GM13976 (cell line): ENCODE measurements at regions not wholly inside any gene's neighbourhood (a gene's known extent, or its start where the extent isn't known, plus 50 kb on each side); places are given as distances from the start of the nearest gene placed in this dataset.

Experiments
- DNase-seq: peaks from one replicate; pipeline ENCODE4 v3.0.0; 2012; ENCODE audit warnings: low spot score
- in situ Hi-C: fragments of 300-500 bp; cut with MboI; formaldehyde crosslinking; loops from one replicate; pipeline ENCODE4 v1.12.0; 2022; ENCODE audit warnings: low sequenced_read_pairs, mixed read lengths, inconsistent platforms; ENCODE audit not compliant: unreplicated experiment
- TF ChIP-seq, protein P1 (sequence below): IDR thresholded peaks from 2 replicates; pipeline ENCODE4 v1.5.1; 2012; ENCODE audit warnings: borderline replicate concordance, mild to moderate bottlenecking; ENCODE audit not compliant: insufficient read depth; ENCODE audit errors: extremely low read depth, missing control alignments, control extremely low read depth

GRCh38 chr1:30619619-30620018 is 103.8 kb downstream of the MATN1 start:
- in situ Hi-C loops: no loop called here
- TF ChIP-seq, protein P1, sequence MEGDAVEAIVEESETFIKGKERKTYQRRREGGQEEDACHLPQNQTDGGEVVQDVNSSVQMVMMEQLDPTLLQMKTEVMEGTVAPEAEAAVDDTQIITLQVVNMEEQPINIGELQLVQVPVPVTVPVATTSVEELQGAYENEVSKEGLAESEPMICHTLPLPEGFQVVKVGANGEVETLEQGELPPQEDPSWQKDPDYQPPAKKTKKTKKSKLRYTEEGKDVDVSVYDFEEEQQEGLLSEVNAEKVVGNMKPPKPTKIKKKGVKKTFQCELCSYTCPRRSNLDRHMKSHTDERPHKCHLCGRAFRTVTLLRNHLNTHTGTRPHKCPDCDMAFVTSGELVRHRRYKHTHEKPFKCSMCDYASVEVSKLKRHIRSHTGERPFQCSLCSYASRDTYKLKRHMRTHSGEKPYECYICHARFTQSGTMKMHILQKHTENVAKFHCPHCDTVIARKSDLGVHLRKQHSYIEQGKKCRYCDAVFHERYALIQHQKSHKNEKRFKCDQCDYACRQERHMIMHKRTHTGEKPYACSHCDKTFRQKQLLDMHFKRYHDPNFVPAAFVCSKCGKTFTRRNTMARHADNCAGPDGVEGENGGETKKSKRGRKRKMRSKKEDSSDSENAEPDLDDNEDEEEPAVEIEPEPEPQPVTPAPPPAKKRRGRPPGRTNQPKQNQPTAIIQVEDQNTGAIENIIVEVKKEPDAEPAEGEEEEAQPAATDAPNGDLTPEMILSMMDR: no peak
- DNase-seq: no peak

GRCh38 chr1:30618335-30618747 is 105.0 kb downstream of the MATN1 start:
- TF ChIP-seq, protein P1: no peak
- no peak for DNase-seq
- in situ Hi-C loops: no loop called here

DNA sequence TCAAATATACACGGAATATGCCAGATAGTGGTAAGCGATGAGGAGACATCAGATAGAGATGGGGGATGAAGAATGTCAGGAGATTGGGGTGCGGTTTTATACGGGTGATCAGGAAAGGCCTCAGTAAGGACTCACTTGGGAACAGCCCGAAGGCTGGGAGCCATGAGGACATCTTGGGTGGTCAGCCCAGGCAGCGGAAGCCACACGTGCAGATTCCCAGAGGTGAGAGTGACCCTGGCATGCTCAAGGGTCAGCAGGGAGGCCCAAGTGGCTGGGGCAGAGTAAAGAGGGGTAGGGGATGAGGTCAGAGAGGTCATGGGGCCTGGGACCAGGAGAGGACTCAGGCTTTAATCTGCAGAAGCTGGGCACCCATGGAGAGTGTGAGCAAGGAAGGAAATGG is 106.6 kb downstream of the MATN1 start:
- in situ Hi-C loops: no loop called here
- no peak for DNase-seq
- TF ChIP-seq, protein P1: no peak

DNA sequence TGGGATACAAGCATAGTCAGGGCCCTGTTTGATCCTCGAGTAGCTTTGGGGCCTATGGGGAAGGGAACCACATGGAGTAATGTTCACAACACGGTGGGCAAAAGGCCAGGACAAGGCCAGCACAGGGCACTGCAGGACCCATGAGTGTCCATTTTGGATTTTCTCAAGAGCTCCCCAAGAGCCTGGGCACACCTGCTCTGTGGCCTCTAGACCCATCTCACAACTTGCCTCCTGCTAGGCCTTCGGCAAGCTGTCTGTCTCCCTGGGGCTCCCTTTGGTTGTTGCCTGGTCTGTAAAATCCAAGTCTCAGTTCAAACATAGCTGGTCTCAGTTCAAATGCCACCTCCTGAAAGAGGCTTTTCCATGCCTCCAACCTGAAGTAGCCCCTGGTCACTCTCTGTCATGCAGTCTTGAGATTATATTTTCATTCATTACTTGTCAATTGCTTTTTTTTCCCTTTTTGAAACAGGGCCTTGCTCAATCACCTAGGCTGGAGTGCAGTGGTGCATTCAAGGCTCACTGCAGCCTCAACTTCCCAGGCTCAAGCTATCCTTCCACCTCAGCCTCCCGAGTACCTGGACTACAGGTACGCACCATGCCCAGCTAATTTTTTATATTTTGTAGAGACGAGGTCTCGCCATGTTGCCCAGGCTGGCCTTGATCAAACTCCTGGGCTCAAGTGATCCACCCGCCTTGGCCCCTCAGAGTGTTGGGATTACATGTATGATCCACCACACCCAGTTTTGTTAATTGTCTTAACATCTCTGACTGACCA is 107.4 kb downstream of the MATN1 start:
- TF ChIP-seq, protein P1: no peak
- in situ Hi-C loops: no loop called here
- no peak for DNase-seq

DNA sequence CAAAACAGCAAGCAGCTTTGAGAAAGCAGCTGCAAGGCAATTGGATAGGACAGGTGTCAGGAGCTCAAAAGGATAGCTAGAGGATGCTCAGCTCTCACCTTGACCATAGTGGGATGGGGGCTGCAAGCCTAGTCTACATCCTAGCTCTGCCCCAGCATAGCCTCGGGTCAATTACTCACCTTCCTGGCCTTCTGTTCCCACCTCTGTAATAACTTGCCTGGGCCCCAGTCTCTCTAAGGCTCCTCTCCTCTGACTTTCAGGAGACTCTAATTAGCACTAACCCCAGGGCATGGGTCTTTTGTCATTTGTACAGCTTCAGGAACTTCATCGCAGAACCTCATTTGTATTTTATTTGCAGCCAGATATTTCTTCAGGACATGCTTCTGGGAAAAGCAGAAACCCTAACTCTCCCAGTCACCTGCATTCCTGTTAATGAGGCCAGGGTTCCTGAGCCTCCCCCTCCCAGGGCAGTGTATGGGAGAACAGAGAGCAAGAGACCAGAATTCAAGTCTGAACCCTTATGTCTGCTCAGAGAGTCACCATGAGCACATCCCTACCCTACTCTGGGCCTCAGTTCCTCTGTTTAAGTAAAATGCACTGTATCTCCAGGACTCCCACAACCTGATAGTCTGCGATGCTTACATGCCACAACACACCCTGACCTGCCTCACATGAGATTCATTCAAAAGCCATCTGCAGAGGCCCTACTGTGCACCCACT is 108.1 kb downstream of the MATN1 start:
- in situ Hi-C loops: no loop called here
- TF ChIP-seq, protein P1: no peak
- DNase-seq: no peak

DNA sequence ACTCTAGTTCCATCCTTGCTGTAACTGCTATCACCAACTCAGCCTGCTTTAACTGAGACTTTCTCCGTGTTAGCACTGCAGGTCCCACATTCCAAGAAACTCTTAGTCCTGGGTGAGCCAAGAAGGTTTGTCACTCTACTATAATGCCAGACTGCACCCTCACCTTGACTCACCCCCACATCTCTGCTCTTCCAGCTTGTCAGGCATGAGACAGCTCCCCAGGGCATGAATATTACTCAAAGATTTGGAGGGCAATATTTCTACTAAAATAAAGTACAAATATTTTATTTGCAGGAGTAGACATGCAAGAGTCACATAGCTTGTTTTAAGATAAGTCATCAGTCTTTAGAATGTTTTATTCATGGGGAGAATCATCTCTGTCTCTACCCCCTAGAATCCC is 110.2 kb downstream of the MATN1 start:
- no peak for DNase-seq
- TF ChIP-seq, protein P1: no peak
- in situ Hi-C loops: no loop called here
